ENCODE measurements at regions not wholly inside any gene's neighbourhood (a gene's known extent, or its start where the extent isn't known, plus 50 kb on each side); places are given as distances from the start of the nearest gene placed in this dataset.
A peak's percentile ranks its signal among the peaks of the same experiment; 100 is the strongest.
"Not testable (repeated sequence)": the region's sequence is repeated elsewhere in the genome, so short reads cannot be mapped to it uniquely, and the experiment has no call there.

- DNase-seq: no peak
Observed at GRCh38 chr12:66733321-66733720, 54.4 kb upstream of the GRIP1 start.

GRCh38 chr12:66733839-66734238 lies 55.0 kb upstream of the GRIP1 start:
- no peak for DNase-seq

- no peak for DNase-seq
Observed at GRCh38 chr12:66735275-66735674, 56.4 kb upstream of the GRIP1 start.

DNA sequence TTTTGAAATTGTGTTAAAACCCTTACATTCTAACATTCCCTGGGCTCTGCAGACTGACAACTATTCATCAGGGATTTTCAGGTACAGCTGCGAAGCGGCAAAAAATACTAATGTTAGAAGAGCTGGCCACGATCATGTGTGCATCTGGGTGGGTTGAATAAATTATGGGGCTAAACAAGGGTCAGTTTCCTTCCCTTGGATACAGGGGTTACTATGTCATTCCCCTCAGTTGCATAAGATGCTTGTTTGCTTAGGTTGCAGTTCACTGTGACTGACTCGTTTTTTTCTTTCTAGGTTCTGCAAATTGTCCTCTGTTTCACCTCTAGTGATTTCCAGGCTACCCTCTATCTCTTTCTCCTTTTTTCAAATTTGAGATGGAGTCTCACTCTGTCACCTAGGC lies 58.1 kb upstream of the GRIP1 start:
- no peak for DNase-seq

GRCh38 chr12:66739266-66739665 lies 60.4 kb upstream of the GRIP1 start:
- no peak for DNase-seq

- DNase-seq: no peak
Observed at GRCh38 chr12:66739940-66740651, 61.2 kb upstream of the GRIP1 start.

GRCh38 chr12:66740732-66741131 lies 61.9 kb upstream of the GRIP1 start:
- no peak for DNase-seq

- no peak for DNase-seq
Observed at GRCh38 chr12:66741919-66742318, 63.0 kb upstream of the GRIP1 start.

DNA sequence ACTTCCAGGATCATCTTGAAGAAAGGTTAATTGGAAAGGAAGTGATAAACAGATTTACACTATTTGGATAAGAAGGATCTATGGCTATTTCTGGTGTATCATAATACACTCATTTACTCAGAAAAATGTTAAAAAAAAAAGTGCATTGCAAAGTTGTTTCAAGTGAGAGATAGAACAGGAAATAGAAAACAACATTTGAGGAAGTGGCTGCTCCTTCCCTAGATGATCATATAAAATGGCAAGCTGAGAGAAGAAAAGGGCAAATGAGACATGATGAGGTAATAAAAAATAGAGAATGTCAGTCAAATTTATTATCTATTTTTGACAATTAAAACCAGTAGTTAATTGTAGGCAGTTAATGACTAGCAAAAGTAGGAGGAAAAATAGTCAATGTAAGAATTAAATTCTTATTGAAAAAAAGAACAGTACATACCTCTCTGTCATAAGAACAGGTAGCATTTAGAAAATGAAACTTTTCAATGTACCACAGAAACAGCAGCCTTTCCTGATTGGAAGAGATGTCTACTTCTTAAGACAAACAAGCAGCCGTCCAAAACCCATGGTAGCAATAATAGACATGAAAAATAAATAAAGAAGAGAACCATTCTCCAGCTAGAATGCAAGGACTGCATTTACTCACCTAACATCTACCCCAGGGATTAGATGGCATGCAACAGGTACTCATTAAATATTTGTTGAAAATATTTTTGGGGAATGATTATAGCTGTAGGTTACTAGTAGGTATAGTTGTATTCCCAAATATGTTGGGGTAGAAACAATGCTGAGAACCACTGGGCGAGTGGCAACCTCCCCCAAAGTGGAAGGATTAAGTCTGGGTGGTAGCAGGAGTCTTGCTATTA lies 63.9 kb upstream of the GRIP1 start:
- DNase-seq: no peak

DNA sequence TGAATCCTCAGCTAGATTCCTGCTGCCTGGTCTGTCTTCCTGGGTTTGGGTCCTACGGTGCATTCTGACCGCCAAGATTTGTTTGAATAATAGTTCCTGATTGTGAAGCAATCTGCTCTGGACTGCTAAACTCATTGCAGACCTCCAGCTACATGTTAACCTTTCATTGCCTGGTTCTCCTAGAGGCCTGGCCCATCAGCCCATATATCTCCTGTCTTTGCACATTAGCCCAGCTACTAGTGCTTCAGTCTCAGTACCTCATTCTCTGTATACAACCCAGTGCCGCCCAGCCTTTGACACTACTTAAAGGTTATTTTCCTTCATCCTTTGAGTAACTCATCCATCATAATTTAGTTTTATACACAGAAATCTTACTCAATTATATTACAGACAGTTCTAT lies 65.6 kb upstream of the GRIP1 start:
- DNase-seq: no peak

GRCh38 chr12:66744956-66745383 lies 66.1 kb upstream of the GRIP1 start:
- DNase-seq: no peak

- no peak for DNase-seq
Observed at GRCh38 chr12:66746489-66747201, 67.8 kb upstream of the GRIP1 start.

- DNase-seq: no peak
Observed at GRCh38 chr12:66751432-66752113, 72.7 kb upstream of the GRIP1 start.

GRCh38 chr12:66753810-66754209 lies 74.9 kb upstream of the GRIP1 start:
- DNase-seq: peak; percentile 0

DNA sequence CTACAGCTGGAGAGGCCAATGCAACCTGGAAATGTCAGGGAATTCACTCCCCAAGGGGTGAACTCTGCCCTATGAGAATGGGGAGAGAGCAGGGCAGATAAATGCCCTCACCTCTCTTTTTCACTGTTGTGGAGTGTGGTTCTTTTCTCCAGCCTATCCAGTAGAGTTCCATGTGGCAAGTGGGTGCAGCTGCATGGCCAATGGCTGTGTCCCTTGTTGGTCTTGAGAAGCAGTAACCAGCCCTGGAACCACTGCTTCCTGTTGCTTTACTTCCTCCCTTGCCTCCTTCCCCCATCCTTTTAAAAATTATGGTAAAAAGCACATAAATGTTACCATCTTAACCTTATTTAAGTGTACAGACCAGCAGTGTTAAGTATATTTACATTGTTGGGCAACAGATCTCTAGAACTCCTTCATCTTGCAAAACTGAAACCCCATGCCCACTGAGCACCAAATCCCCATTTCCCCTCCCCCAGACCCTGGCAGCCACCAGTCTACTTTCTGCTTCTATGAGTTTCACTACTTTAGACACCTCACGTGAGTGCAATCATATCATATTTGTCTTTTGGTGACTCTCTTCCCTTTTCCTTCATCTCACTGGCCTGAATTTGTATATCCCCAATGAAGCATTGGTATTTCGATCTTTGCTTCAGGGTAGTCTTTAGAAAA lies 77.0 kb upstream of the GRIP1 start:
- no peak for DNase-seq

GRCh38 chr12:66756631-66757030 lies 77.8 kb upstream of the GRIP1 start:
- DNase-seq: no peak

- DNase-seq: not testable (repeated sequence)
Observed at GRCh38 chr12:66760122-66760521, 81.2 kb upstream of the GRIP1 start.

GRCh38 chr12:66763467-66763866 lies 84.6 kb upstream of the GRIP1 start:
- no peak for DNase-seq

DNA sequence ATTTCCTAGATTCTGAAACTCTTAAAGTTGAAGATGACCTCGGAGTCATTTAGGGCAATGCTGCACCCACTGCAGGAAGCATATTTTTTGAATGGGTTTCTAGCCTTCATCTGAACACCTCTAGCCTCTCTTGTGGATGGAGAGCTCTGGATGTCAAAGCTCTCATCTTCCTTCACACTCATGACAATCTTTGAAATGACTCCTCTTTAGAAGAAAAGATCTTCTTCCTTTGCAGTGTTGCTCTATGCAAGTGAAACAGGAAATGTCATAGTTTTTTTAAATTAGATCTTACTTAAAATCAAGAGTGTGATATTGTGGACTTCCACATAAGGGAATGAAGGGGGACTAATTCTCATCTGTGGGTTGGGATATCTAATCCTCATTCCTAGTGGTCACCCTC lies 86.3 kb upstream of the GRIP1 start:
- no peak for DNase-seq

- DNase-seq: no peak
Observed at GRCh38 chr12:66767536-66767935, 88.7 kb upstream of the GRIP1 start.

GRCh38 chr12:66768293-66768692 lies 89.4 kb upstream of the GRIP1 start:
- no peak for DNase-seq

DNA sequence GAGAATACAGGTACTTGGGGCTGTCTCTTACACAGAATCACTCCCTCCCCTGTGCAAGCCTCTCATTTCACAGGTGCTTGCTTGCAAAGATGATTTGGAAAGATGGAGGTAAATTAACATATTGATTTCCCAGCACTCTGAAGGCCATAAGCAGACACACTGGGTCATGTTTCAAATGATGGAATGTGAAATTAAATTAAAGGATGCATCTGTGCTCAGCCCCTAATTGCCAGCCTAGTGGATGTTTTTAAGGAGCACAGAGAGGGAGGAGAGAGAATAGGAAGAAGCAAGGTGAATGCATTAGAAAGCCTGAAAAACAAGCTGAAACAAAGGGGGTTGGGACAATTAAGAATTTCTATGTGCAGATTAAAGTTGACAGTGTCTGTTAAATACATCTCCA lies 96.1 kb upstream of the GRIP1 start:
- no peak for DNase-seq

Measured in skin of body (tissue), 1 donor.